Spinal cord (tissue), 9 donors: ENCODE measurements at regions not wholly inside any gene's neighbourhood (a gene's known extent, or its start where the extent isn't known, plus 50 kb on each side); places are given as distances from the start of the nearest gene placed in this dataset.

Experiments used
- DNase-seq, 6 donors: peaks; one replicate each; pipeline versions ENCODE4 v3.0.0 to v3.0.0-alpha.2; 2013 to 2015; ENCODE audit warnings: low spot score in 6 of 6, low read depth in 4 of 6
- H3K27ac ChIP-seq: one replicate; pipeline ENCODE4 v1.5.1; 2013; ENCODE audit warnings: low read depth, low read length, control low read depth
- H3K27me3 ChIP-seq: one replicate; pipeline ENCODE4 v1.6.1; 2013; ENCODE audit warnings: low read length; ENCODE audit not compliant: control insufficient read depth, insufficient read depth
- H3K36me3 ChIP-seq: one replicate; pipeline ENCODE4 v1.6.1; 2013; ENCODE audit warnings: low read length; ENCODE audit not compliant: control insufficient read depth, insufficient read depth
- H3K4me1 ChIP-seq: one replicate; pipeline ENCODE4 v1.6.1; 2013; ENCODE audit warnings: low read length; ENCODE audit not compliant: control insufficient read depth, insufficient read depth
- H3K4me3 ChIP-seq: one replicate; pipeline ENCODE4 v1.5.1; 2013; ENCODE audit warnings: low read depth, low read length, control low read depth
- H3K9me3 ChIP-seq: one replicate; pipeline ENCODE4 v1.6.1; 2013; ENCODE audit warnings: low read length; ENCODE audit not compliant: control insufficient read depth, insufficient read depth
- WGBS: methylation state at CpG from one replicate; pipeline ENCODE4 v1.1.5; 2013; ENCODE audit warnings: missing lambda C conversion rate; ENCODE audit not compliant: insufficient coverage; 5-methylcytosine and 5-hydroxymethylcytosine counted together
- donor health status: healthy.

DNA sequence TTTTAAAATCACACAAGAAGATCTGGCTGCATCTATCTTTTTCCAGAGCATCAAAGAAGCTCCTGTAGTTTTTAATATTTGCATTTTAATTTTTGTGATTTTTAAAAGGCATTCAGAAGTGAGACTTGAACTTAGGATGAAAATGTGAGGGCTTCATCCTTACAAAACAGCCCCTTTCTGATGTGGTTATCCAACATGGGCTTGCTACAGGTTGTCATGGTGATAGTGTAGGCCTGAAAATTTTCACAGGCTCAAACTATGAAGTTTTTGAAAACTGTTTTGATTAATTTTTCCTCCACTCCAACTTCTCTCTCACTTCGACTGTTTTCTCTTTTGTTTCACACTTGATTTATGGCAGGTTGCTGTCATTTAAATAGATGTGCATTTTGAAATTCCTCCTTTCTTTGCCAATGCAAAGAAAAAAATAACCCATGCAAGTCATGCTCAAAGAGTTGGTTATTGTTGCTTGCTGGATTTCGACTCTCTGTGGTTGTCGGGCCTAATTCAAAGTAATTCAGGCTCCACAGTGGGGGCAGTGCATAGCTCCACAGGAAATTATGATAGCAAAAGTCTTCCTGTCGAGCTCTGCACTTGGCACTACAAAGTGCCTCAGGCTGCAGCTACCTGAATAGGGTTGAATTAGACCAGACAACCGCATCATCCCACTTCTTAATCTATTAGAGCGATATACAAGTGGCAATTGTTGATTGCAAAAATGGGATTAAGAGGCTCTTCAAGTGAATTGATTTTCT, 201.0 kb upstream of the GPR101 start:
- DNase-seq: peak in 1 of 6 donors; percentile 36
- H3K4me3 ChIP-seq: no peak overlapping the region
- WGBS: 45% methylated on average over 3 of the region's 6 CpGs
- H3K9me3 ChIP-seq: no peaks in the 10 kb centered on the region
- H3K27ac ChIP-seq: no peak overlapping the region
- H3K27me3 ChIP-seq: peaks cover 2% of the 10 kb centered on the region
- H3K36me3 ChIP-seq: no peaks in the 10 kb centered on the region
- no peaks in the 10 kb centered on the region for H3K4me1 ChIP-seq

- H3K4me1 ChIP-seq: no peaks in the 10 kb centered on the region
- H3K9me3 ChIP-seq: no peaks in the 10 kb centered on the region
- WGBS: no CpG with 5 or more reads among the region's 3 CpGs
- no peaks in the 10 kb centered on the region for H3K36me3 ChIP-seq
- peaks cover 2% of the 10 kb centered on the region for H3K27me3 ChIP-seq
- no peak overlapping the region for H3K27ac ChIP-seq
- DNase-seq: no peak
- no peak overlapping the region for H3K4me3 ChIP-seq
Measured at GRCh38 chrX:137233478-137233877, 199.7 kb upstream of the GPR101 start.

GRCh38 chrX:137227151-137227550, 193.4 kb upstream of the GPR101 start:
- Histone ChIP-seq H3K27ac (no peak overlapping the region), H3K36me3 (no peaks in the 10 kb centered on the region), H3K27me3 (peaks cover 2% of the 10 kb centered on the region), H3K4me3 (no peak overlapping the region), H3K4me1 (no peaks in the 10 kb centered on the region), H3K9me3 (no peaks in the 10 kb centered on the region)
- peak in 1 of 6 donors; percentile 18 for DNase-seq
- whole genome bisulfite sequencing: 39% methylated on average over 2 of the region's 2 CpGs

GRCh38 chrX:137215467-137215866, 181.7 kb upstream of the GPR101 start:
- H3K4me1 ChIP-seq: no peaks in the 10 kb centered on the region
- H3K4me3 ChIP-seq: no peak overlapping the region
- no CpG with 5 or more reads among the region's 1 CpG for WGBS
- H3K9me3 ChIP-seq: no peaks in the 10 kb centered on the region
- H3K36me3 ChIP-seq: no peaks in the 10 kb centered on the region
- no peak overlapping the region for H3K27ac ChIP-seq
- DNase-seq: no peak
- no peaks in the 10 kb centered on the region for H3K27me3 ChIP-seq

- Histone ChIP-seq H3K9me3 (no peaks in the 10 kb centered on the region), H3K27me3 (no peaks in the 10 kb centered on the region), H3K27ac (no peak overlapping the region), H3K36me3 (no peaks in the 10 kb centered on the region), H3K4me1 (no peaks in the 10 kb centered on the region), H3K4me3 (no peak overlapping the region)
- no peak for DNase-seq
- no CpG with 5 or more reads among the region's 4 CpGs for WGBS
Measured at GRCh38 chrX:137212078-137212632, 178.4 kb upstream of the GPR101 start.

- no peak for DNase-seq
- no peaks in the 10 kb centered on the region for H3K4me1 ChIP-seq
- WGBS: no CpG with 5 or more reads among the region's 4 CpGs
- no peaks in the 10 kb centered on the region for H3K36me3 ChIP-seq
- H3K4me3 ChIP-seq: no peak overlapping the region
- H3K27me3 ChIP-seq: peaks cover 2% of the 10 kb centered on the region
- no peak overlapping the region for H3K27ac ChIP-seq
- no peaks in the 10 kb centered on the region for H3K9me3 ChIP-seq
Measured at GRCh38 chrX:137198040-137198439, 164.2 kb upstream of the GPR101 start.

DNA sequence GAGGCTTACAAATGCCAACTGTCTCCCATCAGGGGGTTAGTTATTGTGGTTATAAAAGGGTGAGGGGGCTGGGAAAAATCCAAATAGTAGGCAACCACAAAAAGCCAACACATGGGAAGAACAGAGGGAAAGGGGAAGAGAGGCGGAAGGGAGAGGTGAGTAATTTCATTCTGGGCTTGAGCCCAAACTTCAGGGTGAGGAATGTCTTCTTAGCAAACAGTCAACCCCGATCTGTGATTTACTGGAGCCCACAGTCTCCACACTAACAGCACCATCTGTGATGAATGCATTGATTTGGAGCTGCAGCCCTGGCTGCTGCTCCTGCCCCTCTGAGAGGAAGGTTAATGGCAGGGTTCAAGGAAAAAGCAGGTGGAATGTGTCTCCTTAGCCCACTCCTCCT, 162.2 kb upstream of the GPR101 start:
- DNase-seq: peak in 1 of 6 donors; percentile 28
- peaks cover 2% of the 10 kb centered on the region for H3K27me3 ChIP-seq

GRCh38 chrX:137195296-137195695, 161.5 kb upstream of the GPR101 start:
- peaks cover 1% of the 10 kb centered on the region for H3K9me3 ChIP-seq
- no peak overlapping the region for H3K4me3 ChIP-seq
- WGBS: 25% methylated on average over 1 of the region's 2 CpGs
- H3K27ac ChIP-seq: no peak overlapping the region
- no peaks in the 10 kb centered on the region for H3K36me3 ChIP-seq
- H3K27me3 ChIP-seq: peaks cover 2% of the 10 kb centered on the region
- no peaks in the 10 kb centered on the region for H3K4me1 ChIP-seq
- no peak for DNase-seq

More for the DNA sequence above, 162.2 kb upstream of the GPR101 start:
- Histone ChIP-seq H3K4me1 (no peaks in the 10 kb centered on the region), H3K9me3 (peaks cover 1% of the 10 kb centered on the region), H3K36me3 (no peaks in the 10 kb centered on the region), H3K27ac (no peak overlapping the region), H3K4me3 (no peak overlapping the region)
- WGBS: no CpG with 5 or more reads among the region's 2 CpGs

DNA sequence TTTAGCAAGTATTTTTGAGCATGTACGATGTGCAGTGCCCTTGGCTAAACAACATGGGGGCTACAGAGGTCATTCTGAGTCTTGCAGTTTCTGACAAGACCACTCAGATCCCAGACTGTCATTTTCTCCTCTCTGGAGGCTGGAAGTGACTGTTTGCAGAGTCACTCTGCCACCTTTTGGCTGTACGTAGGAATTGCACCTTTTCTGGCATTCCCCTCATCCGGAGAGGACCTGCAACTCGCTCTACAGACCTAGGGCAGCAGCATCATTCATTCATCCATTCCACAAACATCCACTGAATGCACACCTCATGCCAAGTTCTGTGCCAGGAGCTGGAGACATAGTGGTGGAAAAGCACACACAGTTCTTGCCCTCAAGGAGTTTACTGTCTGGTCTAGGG, 160.4 kb upstream of the GPR101 start:
- no peak overlapping the region for H3K4me3 ChIP-seq
- no peaks in the 10 kb centered on the region for H3K4me1 ChIP-seq
- WGBS: no CpG with 5 or more reads among the region's 4 CpGs
- H3K9me3 ChIP-seq: peaks cover 1% of the 10 kb centered on the region
- DNase-seq: peak in 4 of 6 donors; percentile 23 to 81 (median 48)
- no peaks in the 10 kb centered on the region for H3K36me3 ChIP-seq
- no peak overlapping the region for H3K27ac ChIP-seq
- H3K27me3 ChIP-seq: peaks cover 2% of the 10 kb centered on the region

GRCh38 chrX:137187540-137187939, 153.7 kb upstream of the GPR101 start:
- peaks cover 1% of the 10 kb centered on the region for H3K9me3 ChIP-seq
- 81% methylated on average over 4 of the region's 4 CpGs for WGBS

More at GRCh38 chrX:137187540-137187939, 153.7 kb upstream of the GPR101 start:
- Histone ChIP-seq H3K4me1 (no peaks in the 10 kb centered on the region), H3K27ac (no peak overlapping the region), H3K27me3 (no peaks in the 10 kb centered on the region), H3K4me3 (no peak overlapping the region), H3K36me3 (no peaks in the 10 kb centered on the region)
- DNase-seq: no peak
